GM12865 (cell line): ENCODE measurements at regions not wholly inside any gene's neighbourhood (a gene's known extent, or its start where the extent isn't known, plus 50 kb on each side); places are given as distances from the start of the nearest gene placed in this dataset.

Experiments used
- DNase-seq: peaks from one replicate; pipeline ENCODE4 v3.0.0; 2010; ENCODE audit warnings: low read depth
- H3K4me3 ChIP-seq: 2 replicates; pipeline ENCODE4 v1.5.1; 2011; ENCODE audit warnings: mild to moderate bottlenecking, low read depth, low read length, control low read depth
- CTCF ChIP-seq: IDR thresholded peaks from 2 replicates; pipeline ENCODE4 v1.5.1; 2011; ENCODE audit warnings: low read length, control low read depth, low read depth, inconsistent platforms; ENCODE audit not compliant: insufficient read depth; ENCODE audit errors: missing control alignments

- TF ChIP-seq CTCF = no peak
- H3K4me3 ChIP-seq = no peak overlapping the region
Measured at GRCh38 chr22:48938741-48939140, 888.9 kb downstream of the BRD1 start.

GRCh38 chr22:48937032-48937639 lies 890.5 kb downstream of the BRD1 start:
- H3K4me3 ChIP-seq = no peak overlapping the region
- TF ChIP-seq CTCF = no peak
- no peak for DNase-seq

More at GRCh38 chr22:48938741-48939140, 888.9 kb downstream of the BRD1 start:
- DNase-seq = no peak

- TF ChIP-seq CTCF = no peak
- H3K4me3 ChIP-seq = no peak overlapping the region
- DNase-seq = no peak
Measured at GRCh38 chr22:48936391-48936790, 891.3 kb downstream of the BRD1 start.

- DNase-seq = no peak
- no peak for TF ChIP-seq CTCF
- no peak overlapping the region for H3K4me3 ChIP-seq
Measured at GRCh38 chr22:48934446-48934845, 893.2 kb downstream of the BRD1 start.

- no peak for DNase-seq
- no peak overlapping the region for H3K4me3 ChIP-seq
- no peak for TF ChIP-seq CTCF
Measured at GRCh38 chr22:48931452-48931851, 896.2 kb downstream of the BRD1 start.

GRCh38 chr22:48929276-48929790 lies 898.3 kb downstream of the BRD1 start:
- no peak for DNase-seq
- H3K4me3 ChIP-seq = no peak overlapping the region
- TF ChIP-seq CTCF = no peak

- H3K4me3 ChIP-seq = no peak overlapping the region
- TF ChIP-seq CTCF = no peak
- no peak for DNase-seq
Measured at GRCh38 chr22:48927591-48927990, 900.1 kb downstream of the BRD1 start.
